Suprapubic skin (tissue), 4 donors: ENCODE measurements at regions not wholly inside any gene's neighbourhood (a gene's known extent, or its start where the extent isn't known, plus 50 kb on each side); places are given as distances from the start of the nearest gene placed in this dataset.

Experiments used
- DNase-seq, 2 donors: peaks; one replicate each; pipeline ENCODE4 v3.0.0-alpha.2; 2019; ENCODE audit warnings: low spot score in 2 of 2
- H3K27ac ChIP-seq: fragments of 200-600 bp; sonication (generic); one replicate; pipeline ENCODE4 v1.5.1; 2019
- H3K27me3 ChIP-seq: fragments of 200-600 bp; sonication (generic); one replicate; pipeline ENCODE4 v1.5.1; 2019
- H3K36me3 ChIP-seq: fragments of 200-600 bp; sonication (generic); one replicate; pipeline ENCODE4 v1.5.1; 2019
- H3K4me1 ChIP-seq: fragments of 200-600 bp; sonication (generic); one replicate; pipeline ENCODE4 v1.5.1; 2019
- H3K4me3 ChIP-seq: fragments of 200-600 bp; sonication (generic); one replicate; pipeline ENCODE4 v1.5.1; 2019; ENCODE audit warnings: mild to moderate bottlenecking
- H3K9me3 ChIP-seq: fragments of 200-600 bp; sonication (generic); one replicate; pipeline ENCODE4 v1.5.1; 2019
- CTCF ChIP-seq, 2 donors: fragments of 200-600 bp in 1 of 2; fragments of 450-650 bp in 1 of 2; sonication (generic) in 1 of 2; IDR thresholded peaks; one replicate each; pipeline ENCODE4 v1.5.1; 2016 to 2019; ENCODE audit warnings: antibody characterized with exemption in 2 of 2, mild to moderate bottlenecking in 1 of 2, moderate library complexity in 1 of 2
- EP300 ChIP-seq: sonication (generic); formaldehyde crosslinking; IDR thresholded peaks from one replicate; pipeline ENCODE4 v1.6.1; 2017; ENCODE audit warnings: antibody characterized with exemption
- POLR2A ChIP-seq, 2 donors: fragments of 450-650 bp; IDR thresholded peaks; one replicate each; pipeline ENCODE4 v1.6.1; 2017; ENCODE audit warnings: antibody characterized with exemption in 2 of 2, mild to moderate bottlenecking in 2 of 2, moderate library complexity in 2 of 2
- POLR2AphosphoS5 ChIP-seq, 3 donors: sonication (generic); formaldehyde crosslinking; IDR thresholded peaks; one replicate each; pipeline ENCODE4 v1.6.1; 2017; ENCODE audit warnings: antibody characterized with exemption in 3 of 3
- WGBS: methylation state at CpG from one replicate; pipeline ENCODE4 v1.1.5; 2018; 5-methylcytosine and 5-hydroxymethylcytosine counted together

DNA sequence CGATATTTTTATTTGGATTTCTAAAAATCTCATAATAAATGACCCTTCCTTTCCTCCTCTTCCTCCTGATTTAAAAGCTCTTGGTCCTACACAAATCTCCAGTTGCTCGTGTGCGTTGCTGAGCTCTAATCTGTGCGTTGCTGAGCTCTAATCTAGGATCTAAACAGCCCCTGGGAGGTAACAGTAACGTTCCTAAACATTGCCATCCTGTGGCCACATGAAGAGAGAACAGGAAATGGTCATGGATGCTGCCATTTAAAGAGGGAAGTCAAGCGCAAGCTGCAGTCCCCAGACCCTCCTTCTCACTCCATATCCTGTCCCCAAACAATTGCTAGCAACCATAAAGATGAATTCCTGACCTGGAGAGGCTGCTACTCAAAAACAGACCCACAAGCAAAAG is 170.8 kb downstream of the NUFIP1 start:
- Histone ChIP-seq H3K4me3 (no peak overlapping the region), H3K4me1 (peaks cover 6% of the 10 kb centered on the region), H3K27ac (no peak overlapping the region), H3K27me3 (no peaks in the 10 kb centered on the region), H3K9me3 (no peaks in the 10 kb centered on the region), H3K36me3 (no peaks in the 10 kb centered on the region)
- DNase-seq: no peak
- TF ChIP-seq CTCF (IDR thresholded peaks at IDR 0.05) (no peak), POLR2A (IDR thresholded peaks at IDR 0.05) (no peak), EP300 (no peak), POLR2AphosphoS5 (IDR thresholded peaks at IDR 0.05) (no peak)
- 59% methylated on average over 6 of the region's 6 CpGs for WGBS

- 82% methylated on average over 5 of the region's 5 CpGs for WGBS
- no peak for DNase-seq
- Histone ChIP-seq H3K4me1 (peaks cover 6% of the 10 kb centered on the region), H3K4me3 (no peak overlapping the region), H3K9me3 (no peaks in the 10 kb centered on the region), H3K36me3 (no peaks in the 10 kb centered on the region), H3K27ac (no peak overlapping the region), H3K27me3 (no peaks in the 10 kb centered on the region)
- TF ChIP-seq EP300 (no peak), POLR2A (IDR thresholded peaks at IDR 0.05) (no peak), POLR2AphosphoS5 (IDR thresholded peaks at IDR 0.05) (no peak)
Measured at GRCh38 chr13:44818016-44818415, 171.3 kb downstream of the NUFIP1 start.

DNA sequence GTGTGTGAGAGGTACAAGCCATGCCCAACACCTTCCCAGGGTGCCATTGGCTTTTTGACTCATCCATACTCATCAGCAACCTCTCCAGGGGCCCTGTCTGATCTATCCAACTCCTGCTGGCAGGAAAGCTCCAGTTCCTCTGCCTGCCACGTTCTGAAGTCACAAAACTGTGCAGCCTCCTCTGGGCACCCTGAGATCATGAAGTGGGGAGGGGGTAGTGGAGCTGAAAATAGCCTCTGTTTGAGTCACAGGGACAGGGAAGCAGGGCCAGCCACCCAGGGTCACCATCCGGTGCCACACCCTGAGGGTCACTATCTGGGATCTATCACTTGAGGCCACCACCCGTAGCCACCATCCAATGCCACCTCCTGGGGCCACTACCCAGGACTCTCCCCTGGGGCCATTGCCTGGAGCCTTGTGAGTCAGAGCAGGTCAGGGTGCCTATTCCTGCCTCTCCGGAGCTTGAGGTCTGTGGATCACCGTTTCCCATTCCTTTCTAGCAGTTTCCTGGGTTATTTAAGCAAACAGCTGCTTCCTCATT is 172.1 kb downstream of the NUFIP1 start:
- H3K9me3 ChIP-seq: no peaks in the 10 kb centered on the region
- no peak overlapping the region for H3K27ac ChIP-seq
- 67% methylated on average over 4 of the region's 5 CpGs for WGBS
- no peak for TF ChIP-seq POLR2AphosphoS5 (IDR thresholded peaks at IDR 0.05)
- H3K27me3 ChIP-seq: no peaks in the 10 kb centered on the region
- no peaks in the 10 kb centered on the region for H3K36me3 ChIP-seq
- peaks cover 6% of the 10 kb centered on the region for H3K4me1 ChIP-seq
- no peak overlapping the region for H3K4me3 ChIP-seq
- no peak for DNase-seq

GRCh38 chr13:44816701-44817100 is 172.6 kb downstream of the NUFIP1 start:
- H3K27me3 ChIP-seq: no peaks in the 10 kb centered on the region
- no peak overlapping the region for H3K27ac ChIP-seq
- H3K9me3 ChIP-seq: no peaks in the 10 kb centered on the region
- no peak overlapping the region for H3K4me3 ChIP-seq
- WGBS: 84% methylated on average over 1 of the region's 1 CpG
- TF ChIP-seq EP300 (no peak), POLR2A (IDR thresholded peaks at IDR 0.05) (no peak), POLR2AphosphoS5 (IDR thresholded peaks at IDR 0.05) (no peak), CTCF (IDR thresholded peaks at IDR 0.05) (no peak)
- DNase-seq: no peak
- H3K36me3 ChIP-seq: no peaks in the 10 kb centered on the region
- H3K4me1 ChIP-seq: peaks cover 6% of the 10 kb centered on the region

- peaks cover 6% of the 10 kb centered on the region for H3K4me1 ChIP-seq
- no peaks in the 10 kb centered on the region for H3K27me3 ChIP-seq
- no peak for DNase-seq
- no peaks in the 10 kb centered on the region for H3K9me3 ChIP-seq
- no peak for TF ChIP-seq CTCF (IDR thresholded peaks at IDR 0.05)
- TF ChIP-seq EP300: no peak
- TF ChIP-seq POLR2AphosphoS5 (IDR thresholded peaks at IDR 0.05): peak in 1 of 3 donors; percentile 19
- WGBS: 22% methylated on average over 5 of the region's 5 CpGs
- H3K4me3 ChIP-seq: no peak overlapping the region
- no peaks in the 10 kb centered on the region for H3K36me3 ChIP-seq
- H3K27ac ChIP-seq: no peak overlapping the region
Measured at GRCh38 chr13:44815623-44816022, 173.6 kb downstream of the NUFIP1 start.

DNA sequence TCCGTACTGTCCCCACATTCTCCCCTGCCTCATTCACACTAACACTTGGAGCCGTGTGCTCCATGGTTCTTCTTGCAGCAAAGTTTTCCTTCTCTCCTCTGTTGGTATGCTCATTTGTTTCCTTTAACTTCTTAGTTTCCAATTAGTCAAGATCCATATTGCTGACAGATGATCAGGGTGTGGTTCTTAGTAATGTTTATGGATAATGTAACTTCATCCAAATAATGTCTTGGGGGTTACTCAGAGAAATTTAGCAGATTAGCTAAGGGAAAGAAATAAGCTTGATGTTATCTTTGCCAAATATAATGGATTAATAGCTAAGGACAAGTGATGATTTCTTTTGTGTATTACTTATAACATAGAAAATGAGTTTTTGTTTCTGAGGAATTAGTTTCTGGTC is 174.4 kb downstream of the NUFIP1 start:
- H3K4me1 ChIP-seq: peaks cover 6% of the 10 kb centered on the region
- 82% methylated on average over 2 of the region's 2 CpGs for WGBS
- no peaks in the 10 kb centered on the region for H3K9me3 ChIP-seq
- H3K27me3 ChIP-seq: no peaks in the 10 kb centered on the region
- TF ChIP-seq EP300 (no peak), CTCF (IDR thresholded peaks at IDR 0.05) (no peak), POLR2AphosphoS5 (IDR thresholded peaks at IDR 0.05) (no peak), POLR2A (IDR thresholded peaks at IDR 0.05) (no peak)
- no peaks in the 10 kb centered on the region for H3K36me3 ChIP-seq
- no peak for DNase-seq
- no peak overlapping the region for H3K27ac ChIP-seq
- H3K4me3 ChIP-seq: no peak overlapping the region
